HG03135 (cell line): ENCODE measurements at regions not wholly inside any gene's neighbourhood (a gene's known extent, or its start where the extent isn't known, plus 50 kb on each side); places are given as distances from the start of the nearest gene placed in this dataset.

Experiments used
- ATAC-seq: cut with Tn5 transposase; IDR thresholded peaks from one replicate; pipeline ENCODE4 v1.9.1; 2021; ENCODE audit warnings: mild to moderate bottlenecking, moderate library complexity; ENCODE audit not compliant: unreplicated experiment

GRCh38 chr22:22043296-22044078 lies 60.9 kb upstream of the TOP3B start:
- ATAC-seq, result no peak

- no peak for ATAC-seq
These were observed 60.2 kb upstream of the TOP3B start for GRCh38 chr22:22042599-22043295.

- no peak for ATAC-seq
These were observed 59.4 kb upstream of the TOP3B start for GRCh38 chr22:22042009-22042408.

GRCh38 chr22:22040908-22041307 lies 58.3 kb upstream of the TOP3B start:
- no peak for ATAC-seq

GRCh38 chr22:22040472-22040871 lies 57.9 kb upstream of the TOP3B start:
- no peak for ATAC-seq

GRCh38 chr22:22039286-22040074 lies 56.9 kb upstream of the TOP3B start:
- ATAC-seq, result no peak

- ATAC-seq, result no peak
These were observed 55.7 kb upstream of the TOP3B start for GRCh38 chr22:22038178-22038880.

- ATAC-seq, result no peak
These were observed 55.2 kb upstream of the TOP3B start for GRCh38 chr22:22037740-22038139.

GRCh38 chr22:22037229-22037628 lies 54.6 kb upstream of the TOP3B start:
- ATAC-seq, result no peak

- ATAC-seq, result no peak
These were observed 54.0 kb upstream of the TOP3B start for GRCh38 chr22:22036588-22036987.

GRCh38 chr22:22035771-22036314 lies 53.3 kb upstream of the TOP3B start:
- no peak for ATAC-seq

GRCh38 chr22:22035203-22035602 lies 52.6 kb upstream of the TOP3B start:
- ATAC-seq, result no peak

- ATAC-seq, result no peak
These were observed 52.0 kb upstream of the TOP3B start for GRCh38 chr22:22034469-22035132.

GRCh38 chr22:22033803-22034468 lies 51.3 kb upstream of the TOP3B start:
- ATAC-seq, result no peak

GRCh38 chr22:22032906-22033802 lies 50.6 kb upstream of the TOP3B start:
- no peak for ATAC-seq

GRCh38 chr22:22032099-22032905 lies 49.7 kb upstream of the TOP3B start:
- ATAC-seq, result no peak
